ENCODE measurements at regions not wholly inside any gene's neighbourhood (a gene's known extent, or its start where the extent isn't known, plus 50 kb on each side); places are given as distances from the start of the nearest gene placed in this dataset.

- TF ChIP-seq REST (IDR thresholded peaks at IDR 0.05; ENCODE audit: low read depth) (no peak), NFIC (IDR thresholded peaks at IDR 0.05) (no peak), ZBTB7A (IDR thresholded peaks at IDR 0.05; ENCODE audit: low read depth) (no peak), MAX (IDR thresholded peaks at IDR 0.05) (no peak), CEBPB (IDR thresholded peaks at IDR 0.05) (no peak), FOXM1 (IDR thresholded peaks at IDR 0.05; ENCODE audit: borderline replicate concordance, low read depth) (no peak), RAD21 (IDR thresholded peaks at IDR 0.05; ENCODE audit: low read depth) (no peak), EP300 (IDR thresholded peaks at IDR 0.05; ENCODE audit: borderline replicate concordance) (no peak), EGR1 (IDR thresholded peaks at IDR 0.05) (no peak), CREB1 (IDR thresholded peaks at IDR 0.05; ENCODE audit: low read depth) (no peak), USF1 (IDR thresholded peaks at IDR 0.05) (no peak), TCF12 (IDR thresholded peaks at IDR 0.05; ENCODE audit: low read depth) (no peak), YY1 (IDR thresholded peaks at IDR 0.05; ENCODE audit: low read depth) (no peak), TEAD4 (IDR thresholded peaks at IDR 0.05) (no peak), TAF1 (IDR thresholded peaks at IDR 0.05; ENCODE audit: low read depth) (no peak)
These were observed 180.0 kb downstream of the TOX3 start for GRCh38 chr16:52366983-52367382.

GRCh38 chr16:52364500-52364899 is 182.4 kb downstream of the TOX3 start:
- TF ChIP-seq MAX (IDR thresholded peaks at IDR 0.05) (no peak), YY1 (IDR thresholded peaks at IDR 0.05; ENCODE audit: low read depth) (no peak), TAF1 (IDR thresholded peaks at IDR 0.05; ENCODE audit: low read depth) (no peak), FOXM1 (IDR thresholded peaks at IDR 0.05; ENCODE audit: borderline replicate concordance, low read depth) (no peak)

- TF ChIP-seq TCF12 (IDR thresholded peaks at IDR 0.05; ENCODE audit: low read depth): no peak
- no peak for TF ChIP-seq TAF1 (IDR thresholded peaks at IDR 0.05; ENCODE audit: low read depth)
- no peak for TF ChIP-seq YY1 (IDR thresholded peaks at IDR 0.05; ENCODE audit: low read depth)
- no peak for TF ChIP-seq RAD21 (IDR thresholded peaks at IDR 0.05; ENCODE audit: low read depth)
- TF ChIP-seq ZBTB7A (IDR thresholded peaks at IDR 0.05; ENCODE audit: low read depth): no peak
- TF ChIP-seq NFIC (IDR thresholded peaks at IDR 0.05): no peak
- no peak for TF ChIP-seq MAX (IDR thresholded peaks at IDR 0.05)
- TF ChIP-seq CREB1 (IDR thresholded peaks at IDR 0.05; ENCODE audit: low read depth): no peak
- no peak for TF ChIP-seq USF1 (IDR thresholded peaks at IDR 0.05)
These were observed 183.9 kb downstream of the TOX3 start for GRCh38 chr16:52363082-52363481.

- no peak for TF ChIP-seq RAD21 (IDR thresholded peaks at IDR 0.05; ENCODE audit: low read depth)
- no peak for TF ChIP-seq EP300 (IDR thresholded peaks at IDR 0.05; ENCODE audit: borderline replicate concordance)
These were observed 189.2 kb downstream of the TOX3 start for GRCh38 chr16:52357711-52358110.

- TF ChIP-seq USF1 (IDR thresholded peaks at IDR 0.05) (no peak), RAD21 (IDR thresholded peaks at IDR 0.05; ENCODE audit: low read depth) (no peak), TCF12 (IDR thresholded peaks at IDR 0.05; ENCODE audit: low read depth) (no peak), CEBPB (IDR thresholded peaks at IDR 0.05) (no peak), EP300 (IDR thresholded peaks at IDR 0.05; ENCODE audit: borderline replicate concordance) (no peak), REST (IDR thresholded peaks at IDR 0.05; ENCODE audit: low read depth) (no peak)
These were observed 193.7 kb downstream of the TOX3 start for GRCh38 chr16:52353249-52353648.

GRCh38 chr16:52351451-52351850 is 195.5 kb downstream of the TOX3 start:
- TF ChIP-seq MAX (IDR thresholded peaks at IDR 0.05): no peak
- no peak for TF ChIP-seq CEBPB (IDR thresholded peaks at IDR 0.05)
- no peak for TF ChIP-seq NFIC (IDR thresholded peaks at IDR 0.05)
